HEK293 (cell line): ENCODE measurements at regions not wholly inside any gene's neighbourhood (a gene's known extent, or its start where the extent isn't known, plus 50 kb on each side); places are given as distances from the start of the nearest gene placed in this dataset.

Source experiments
- CTCF ChIA-PET: fragments of 350-600 bp; formaldehyde crosslinking; extraction: SDS; loops from one replicate; lab custom pipeline; 2021; ENCODE audit warnings: antibody characterized with exemption; lab: Yijun Ruan, JAX
- POLR2A ChIA-PET: fragments of 300-600 bp; formaldehyde crosslinking; extraction: SDS; loops from one replicate; lab custom pipeline; 2020; ENCODE audit warnings: antibody characterized with exemption, inconsistent platforms; lab: Yijun Ruan, JAX
- H3K27ac ChIP-seq: fragments of 200-500 bp; sonication (Bioruptor generic); 2 replicates; pipeline ENCODE4 v1.5.1; 2014; ENCODE audit warnings: low read depth, low read length, control low read depth, inconsistent platforms; ENCODE audit errors: extremely low read depth
- H3K36me3 ChIP-seq, 2 experiments: fragments of 200-500 bp in 1 of 2; sonication (Bioruptor generic) in 1 of 2; 1 replicate in 1 of 2; 2 replicates in 1 of 2; pipeline ENCODE4 v1.5.1; 2014 to 2017; ENCODE audit warnings: inconsistent platforms in 2 of 2, low read length in 2 of 2; ENCODE audit not compliant: control insufficient read depth in 2 of 2, insufficient read depth in 1 of 2
- H3K4me1 ChIP-seq: fragments of 200-500 bp; sonication (Bioruptor generic); 2 replicates; pipeline ENCODE4 v1.5.1; 2014; ENCODE audit warnings: mild to moderate bottlenecking, low read length, inconsistent platforms; ENCODE audit not compliant: control insufficient read depth, insufficient read depth
- H3K4me3 ChIP-seq: 2 replicates; pipeline ENCODE4 v1.5.1; 2011; ENCODE audit warnings: low read depth, mild to moderate bottlenecking, control low read depth, low read length, moderate library complexity
- H3K9me3 ChIP-seq: fragments of 200-500 bp; sonication (Bioruptor generic); 2 replicates; pipeline ENCODE4 v1.5.1; 2014; ENCODE audit warnings: low read depth, low read length, inconsistent platforms; ENCODE audit not compliant: control insufficient read depth, insufficient read depth
- GLI2 ChIP-seq: fragments of 450-650 bp; formaldehyde crosslinking; IDR thresholded peaks from 2 replicates; pipeline ENCODE4; 2017; ENCODE audit warnings: missing biosample characterization, missing genetic modification characterization, low read depth, borderline replicate concordance
- IKZF3 ChIP-seq: fragments of 450-650 bp; IDR thresholded peaks from 2 replicates; pipeline ENCODE4 v1.5.0; 2018; ENCODE audit warnings: missing biosample characterization, mild to moderate bottlenecking, missing genetic modification characterization, moderate library complexity
- SP3 ChIP-seq: fragments of 450-650 bp; formaldehyde crosslinking; IDR thresholded peaks from 2 replicates; pipeline ENCODE4 v1.5.1; 2016; ENCODE audit warnings: missing biosample characterization, missing genetic modification characterization
- TRIM28 ChIP-seq: IDR thresholded peaks from 2 replicates; pipeline ENCODE4 v1.6.1; 2011; ENCODE audit warnings: low read length, control low read depth, borderline replicate concordance
- WT1 ChIP-seq: fragments of 450-650 bp; formaldehyde crosslinking; IDR thresholded peaks from 2 replicates; pipeline ENCODE4 v1.5.1; 2016; ENCODE audit warnings: missing biosample characterization, missing genetic modification characterization
- YY1 ChIP-seq: fragments of 450-650 bp; formaldehyde crosslinking; IDR thresholded peaks from 2 replicates; pipeline ENCODE4 v1.5.1; 2018; ENCODE audit warnings: missing biosample characterization, missing genetic modification characterization
- ZBTB26 ChIP-seq: fragments of 450-650 bp; formaldehyde crosslinking; optimal IDR thresholded peaks from 2 replicates; pipeline ENCODE3; 2016; ENCODE audit warnings: missing biosample characterization, mild to moderate bottlenecking, missing genetic modification characterization
- ZFP69B ChIP-seq: fragments of 450-650 bp; formaldehyde crosslinking; IDR thresholded peaks from 2 replicates; pipeline ENCODE4 v1.5.1; 2016; ENCODE audit warnings: missing biosample characterization, missing genetic modification characterization
- ZNF239 ChIP-seq: fragments of 450-650 bp; formaldehyde crosslinking; IDR thresholded peaks from 2 replicates; pipeline ENCODE4 v1.5.1; 2016; ENCODE audit warnings: missing biosample characterization, missing genetic modification characterization
- ZNF514 ChIP-seq: fragments of 450-650 bp; formaldehyde crosslinking; IDR thresholded peaks from 2 replicates; pipeline ENCODE4 v1.5.1; 2016; ENCODE audit warnings: missing biosample characterization, missing genetic modification characterization
- ZNF548 ChIP-seq: fragments of 450-650 bp; formaldehyde crosslinking; IDR thresholded peaks from 2 replicates; pipeline ENCODE4 v1.5.1; 2016; ENCODE audit warnings: missing biosample characterization, missing genetic modification characterization
- ZNF629 ChIP-seq: fragments of 450-650 bp; formaldehyde crosslinking; IDR thresholded peaks from 2 replicates; pipeline ENCODE4 v1.5.1; 2017; ENCODE audit warnings: missing biosample characterization, missing genetic modification characterization
- TF ChIP-seq, protein P1 (sequence below): fragments of 450-650 bp; formaldehyde crosslinking; IDR thresholded peaks from 2 replicates; pipeline ENCODE4 v1.5.1; 2016; ENCODE audit warnings: missing biosample characterization, missing genetic modification characterization

GRCh38 chr6:140058863-140059262 is 684.4 kb upstream of the CITED2 start (continued):
- TF ChIP-seq, protein P1, sequence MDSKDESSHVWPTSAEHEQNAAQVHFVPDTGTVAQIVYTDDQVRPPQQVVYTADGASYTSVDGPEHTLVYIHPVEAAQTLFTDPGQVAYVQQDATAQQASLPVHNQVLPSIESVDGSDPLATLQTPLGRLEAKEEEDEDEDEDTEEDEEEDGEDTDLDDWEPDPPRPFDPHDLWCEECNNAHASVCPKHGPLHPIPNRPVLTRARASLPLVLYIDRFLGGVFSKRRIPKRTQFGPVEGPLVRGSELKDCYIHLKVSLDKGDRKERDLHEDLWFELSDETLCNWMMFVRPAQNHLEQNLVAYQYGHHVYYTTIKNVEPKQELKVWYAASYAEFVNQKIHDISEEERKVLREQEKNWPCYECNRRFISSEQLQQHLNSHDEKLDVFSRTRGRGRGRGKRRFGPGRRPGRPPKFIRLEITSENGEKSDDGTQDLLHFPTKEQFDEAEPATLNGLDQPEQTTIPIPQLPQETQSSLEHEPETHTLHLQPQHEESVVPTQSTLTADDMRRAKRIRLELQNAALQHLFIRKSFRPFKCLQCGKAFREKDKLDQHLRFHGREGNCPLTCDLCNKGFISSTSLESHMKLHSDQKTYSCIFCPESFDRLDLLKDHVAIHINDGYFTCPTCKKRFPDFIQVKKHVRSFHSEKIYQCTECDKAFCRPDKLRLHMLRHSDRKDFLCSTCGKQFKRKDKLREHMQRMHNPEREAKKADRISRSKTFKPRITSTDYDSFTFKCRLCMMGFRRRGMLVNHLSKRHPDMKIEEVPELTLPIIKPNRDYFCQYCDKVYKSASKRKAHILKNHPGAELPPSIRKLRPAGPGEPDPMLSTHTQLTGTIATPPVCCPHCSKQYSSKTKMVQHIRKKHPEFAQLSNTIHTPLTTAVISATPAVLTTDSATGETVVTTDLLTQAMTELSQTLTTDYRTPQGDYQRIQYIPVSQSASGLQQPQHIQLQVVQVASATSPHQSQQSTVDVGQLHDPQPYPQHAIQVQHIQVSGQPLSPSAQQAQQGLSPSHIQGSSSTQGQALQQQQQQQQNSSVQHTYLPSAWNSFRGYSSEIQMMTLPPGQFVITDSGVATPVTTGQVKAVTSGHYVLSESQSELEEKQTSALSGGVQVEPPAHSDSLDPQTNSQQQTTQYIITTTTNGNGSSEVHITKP (tag by site-specific recombination) = no peak
- no peak for TF ChIP-seq ZNF514 (tag by site-specific recombination)
- no peak for TF ChIP-seq ZBTB26 (tag by site-specific recombination)

GRCh38 chr6:140052736-140053729 is 678.6 kb upstream of the CITED2 start:
- Histone ChIP-seq H3K36me3 (no peaks in the 10 kb centered on the region), H3K4me3 (no peak overlapping the region), H3K9me3 (no peaks in the 10 kb centered on the region), H3K4me1 (peaks cover 11% of the 10 kb centered on the region), H3K27ac (no peak overlapping the region)
- ChIA-PET POLR2A (interaction anchor here (0.6 to 1.6 kb wide), 4 partner anchors 10 to 678 kb away, joined by 3 to 9 read pairs (median 4); partner anchors contain the start of gene CITED2), CTCF (interaction anchor here (0.6 to 2.4 kb wide), 13 partner anchors 10 to 909 kb away, joined by 3 to 17 read pairs (median 4); no protein-coding TSS in a partner anchor)
- no peak for TF ChIP-seq GLI2 (tag by site-specific recombination)
- TF ChIP-seq TRIM28 = no peak
- TF ChIP-seq ZNF548 = no peak
- no peak for TF ChIP-seq WT1 (tag by site-specific recombination)
- TF ChIP-seq IKZF3 (tag by site-specific recombination) = no peak
- no peak for TF ChIP-seq YY1 (tag by site-specific recombination)
- TF ChIP-seq ZFP69B (tag by site-specific recombination) = no peak
- TF ChIP-seq SP3 (tag by site-specific recombination) = no peak

- CTCF ChIA-PET = interaction anchor here (0.5 to 2.4 kb wide), 18 partner anchors 9 to 907 kb away, joined by 3 to 17 read pairs (median 3); no protein-coding TSS in a partner anchor
- Histone ChIP-seq H3K27ac (no peak overlapping the region), H3K36me3 (no peaks in the 10 kb centered on the region), H3K9me3 (no peaks in the 10 kb centered on the region)
- POLR2A ChIA-PET = interaction anchor here (1.1 to 1.6 kb wide), 2 partner anchors 9 to 677 kb away, joined by 3 to 9 read pairs; partner anchors contain the start of gene CITED2
- TF ChIP-seq ZNF629 (0 out of 2 replicates have a peak, but pooled peaks have one; percentile 16), ZNF239 (tag by site-specific recombination) (no peak), TRIM28 (no peak)
- TF ChIP-seq, all 188 proteins: peak for 1
- no peak overlapping the region for H3K4me3 ChIP-seq
- peaks cover 11% of the 10 kb centered on the region for H3K4me1 ChIP-seq
These were observed 677.4 kb upstream of the CITED2 start for GRCh38 chr6:140051521-140052512.
